Glomerular visceral epithelial cell (primary cell): ENCODE measurements at regions not wholly inside any gene's neighbourhood (a gene's known extent, or its start where the extent isn't known, plus 50 kb on each side); places are given as distances from the start of the nearest gene placed in this dataset.
"Not testable (repeated sequence)": the region's sequence is repeated elsewhere in the genome, so short reads cannot be mapped to it uniquely, and the experiment has no call there.

Experiments used
- DNase-seq: peaks from one replicate; pipeline ENCODE4 v3.0.0-alpha.2; 2016; ENCODE audit errors: extremely low spot score

DNA sequence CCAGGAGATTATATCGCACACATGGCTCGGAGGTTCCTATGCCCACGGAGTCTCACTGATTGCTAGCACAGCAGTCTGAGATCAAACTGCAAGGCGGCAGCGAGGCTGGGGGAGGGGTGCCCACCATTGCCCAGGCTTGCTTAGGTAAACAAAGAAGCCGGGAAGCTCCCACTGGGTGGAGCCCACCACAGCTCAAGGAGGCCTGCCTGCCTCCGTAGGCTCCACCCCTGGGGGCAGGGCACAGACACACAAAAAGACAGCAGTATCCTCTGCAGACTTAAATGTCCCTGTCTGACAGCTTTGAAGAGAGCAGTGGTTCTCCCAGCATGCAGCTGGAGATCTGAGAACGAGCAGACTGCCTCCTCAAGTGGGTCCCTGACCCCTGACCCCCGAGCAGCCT, 112.0 kb upstream of the NDST3 start:
- DNase-seq: not testable (repeated sequence)

- not testable (repeated sequence) for DNase-seq
Observed at GRCh38 chr4:117927823-117928222, 106.5 kb upstream of the NDST3 start.

GRCh38 chr4:117941611-117942010, 92.7 kb upstream of the NDST3 start:
- no peak for DNase-seq

GRCh38 chr4:117949621-117950020, 84.7 kb upstream of the NDST3 start:
- no peak for DNase-seq

DNA sequence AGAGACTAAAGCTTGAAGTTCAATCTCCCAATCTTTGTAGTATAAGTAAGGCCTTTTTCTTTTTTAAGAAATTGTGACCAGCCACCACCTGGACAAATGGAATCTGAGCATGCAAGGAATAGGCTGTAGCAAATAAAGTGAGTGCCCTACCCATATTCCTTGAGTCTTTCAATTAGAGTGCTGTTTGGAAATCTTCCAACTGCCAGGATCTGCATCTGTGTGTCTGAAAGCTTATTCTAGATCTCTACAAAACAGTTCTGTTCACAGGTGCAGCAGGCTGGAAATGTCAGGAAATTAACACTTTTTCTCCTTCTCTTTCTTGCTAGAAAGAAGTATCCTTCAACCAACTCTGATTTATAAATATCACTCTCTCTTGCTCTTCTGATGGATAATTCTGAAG, 76.7 kb upstream of the NDST3 start:
- DNase-seq: no peak

DNA sequence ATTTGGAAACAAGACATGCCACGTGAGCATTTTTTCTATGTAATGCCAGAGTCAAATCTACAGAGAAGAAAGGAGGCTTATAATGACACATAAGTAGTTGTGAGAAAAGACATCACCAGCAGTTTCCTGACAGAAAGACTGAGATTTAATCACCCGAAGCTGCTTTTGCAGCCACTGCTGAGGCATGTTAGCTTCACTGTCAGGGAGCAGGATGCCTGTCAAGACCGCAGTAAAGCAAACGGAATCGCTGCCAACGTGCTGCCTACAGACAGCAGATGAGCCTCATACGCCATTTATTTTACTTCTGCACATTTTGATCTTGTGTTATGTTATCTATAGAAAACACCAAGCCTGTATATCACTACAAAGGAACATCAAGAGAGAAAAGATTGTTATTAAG, 68.7 kb upstream of the NDST3 start:
- peak; percentile 42 for DNase-seq

GRCh38 chr4:117968606-117969005, 65.7 kb upstream of the NDST3 start:
- DNase-seq: no peak

- no peak for DNase-seq
Observed at GRCh38 chr4:117971403-117971802, 62.9 kb upstream of the NDST3 start.

DNA sequence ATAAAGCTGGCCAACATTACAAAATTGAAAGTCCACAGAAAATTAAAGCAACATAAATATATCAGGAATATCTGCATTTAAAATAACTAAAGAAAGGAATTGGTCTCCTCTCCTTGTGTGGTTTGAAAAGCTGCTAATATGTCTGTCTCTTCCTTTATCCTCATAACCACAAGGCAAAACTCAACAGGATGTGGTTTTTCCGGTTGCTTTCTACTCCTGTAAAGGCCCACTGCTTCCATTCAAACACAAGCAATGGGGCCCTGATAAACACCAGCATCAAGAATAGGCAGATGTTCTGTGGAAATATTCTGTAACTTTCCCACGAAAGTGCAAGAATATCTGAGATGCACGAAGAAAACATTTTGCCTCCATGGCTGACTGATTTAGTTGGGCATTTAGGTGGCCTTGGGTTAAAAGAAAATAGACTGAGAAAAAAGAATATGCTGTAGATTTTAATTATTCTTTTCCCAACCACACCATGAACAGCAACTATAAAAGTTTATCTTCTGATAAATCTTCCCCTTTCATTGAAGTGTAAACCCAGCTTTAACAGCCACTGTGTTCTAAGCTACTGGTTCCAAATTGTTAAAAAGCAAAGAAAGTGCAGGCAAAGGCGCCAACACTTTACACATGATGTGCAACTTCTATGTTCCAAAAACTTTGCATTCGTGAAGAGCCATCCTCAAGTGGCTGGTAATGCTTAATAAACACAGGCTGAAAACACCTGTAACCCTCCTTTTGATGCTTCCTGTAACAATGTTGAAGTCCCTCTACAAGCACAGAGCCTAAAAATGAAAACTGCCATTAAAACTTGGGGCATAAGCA, 50.5 kb upstream of the NDST3 start:
- DNase-seq: peak; percentile 76

- no peak for DNase-seq
Observed at GRCh38 chr4:117984366-117984680, 50.0 kb upstream of the NDST3 start.
